ENCODE measurements at regions not wholly inside any gene's neighbourhood (a gene's known extent, or its start where the extent isn't known, plus 50 kb on each side); places are given as distances from the start of the nearest gene placed in this dataset.

DNA sequence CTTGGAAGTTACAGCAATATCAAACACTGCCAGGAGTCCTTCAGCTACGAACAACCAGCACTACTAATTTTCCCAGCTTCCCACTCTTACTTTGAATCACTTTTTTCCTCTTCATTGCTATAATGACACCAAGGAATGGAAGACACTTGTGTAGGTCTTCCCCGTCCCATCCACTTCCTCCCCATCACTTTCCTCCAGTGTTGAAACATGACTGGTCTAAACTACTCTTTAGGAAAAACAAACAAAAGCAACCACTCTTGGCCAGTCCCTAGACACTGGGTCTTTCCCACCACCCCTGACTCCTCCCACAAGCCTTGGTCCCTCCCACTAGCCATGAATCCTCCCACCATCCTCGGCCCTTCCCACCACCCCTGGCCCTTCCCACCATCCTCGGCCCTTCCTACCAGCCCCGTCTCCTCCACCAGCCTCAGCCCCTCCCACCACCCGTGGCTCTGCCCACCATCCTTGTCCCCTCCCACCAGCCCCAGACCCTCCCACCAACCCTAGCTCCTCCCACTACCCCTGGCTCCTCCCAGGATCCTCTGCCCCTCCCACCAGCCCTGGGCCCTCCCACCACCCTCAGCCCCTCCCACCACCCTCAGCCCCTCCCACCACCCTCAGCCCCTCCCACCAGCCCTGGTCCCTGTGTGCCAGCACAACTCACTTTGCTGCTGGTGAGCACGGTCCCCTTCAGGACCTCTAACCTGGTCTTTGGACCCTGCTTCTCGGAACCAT is 68.5 kb downstream of the CXCL12 start:
- WGBS: 78% methylated on average over 8 of the region's 8 CpGs
- DNase-seq (ENCODE audit: low spot score): no peak

DNA sequence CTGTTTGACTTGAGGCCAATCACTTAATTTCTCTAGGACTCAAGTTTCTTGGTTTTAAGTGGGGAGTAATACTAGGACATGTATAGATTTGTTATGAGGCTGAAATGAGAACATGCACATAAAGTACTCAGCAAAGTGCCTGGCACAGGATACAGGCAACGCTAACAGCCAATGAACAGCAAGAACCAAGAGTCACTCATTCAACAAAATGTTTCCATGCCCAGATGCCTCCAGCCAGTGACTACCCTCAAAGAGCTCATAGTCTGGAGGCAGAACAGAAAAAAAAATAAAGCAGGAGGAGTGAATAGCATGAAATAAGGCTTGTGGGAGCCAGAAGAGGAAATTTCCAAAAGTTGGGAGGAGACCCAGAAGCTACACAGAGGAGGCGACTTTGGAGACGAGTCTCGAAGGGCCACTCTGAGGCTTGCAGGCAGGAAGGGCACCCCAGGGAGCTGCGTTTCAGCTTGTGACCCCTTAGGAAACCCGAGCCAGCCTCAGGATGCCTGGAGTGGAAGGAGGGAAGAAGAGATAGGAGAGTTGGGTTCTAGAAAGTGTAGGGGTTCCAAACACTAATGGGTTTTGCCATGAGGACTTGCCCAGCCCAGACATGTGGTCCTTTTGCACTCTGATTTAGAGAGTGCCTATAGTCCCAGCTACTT is 70.0 kb downstream of the CXCL12 start:
- Histone ChIP-seq H3K9me3 (ENCODE audit: control insufficient read depth in 4 of 4, low read length in 3 of 4) (no peaks in the 10 kb centered on the region), H3K27me3 (ENCODE audit: control insufficient read depth in 4 of 4, insufficient read depth in 4 of 4, low read length in 3 of 4) (no peaks in the 10 kb centered on the region), H3K36me3 (ENCODE audit: control insufficient read depth in 4 of 4, insufficient read depth in 3 of 4, low read depth in 1 of 4, low read length in 3 of 4) (no peaks in the 10 kb centered on the region), H3K9ac (ENCODE audit: low read depth in 1 of 2, low read length in 2 of 2) (no peak overlapping the region), H3K4me1 (ENCODE audit: control insufficient read depth in 4 of 4, insufficient read depth in 4 of 4, low read length in 3 of 4) (peaks cover 0 to 9% (median 4%) of the 10 kb centered on the region in 4 donors), H3K27ac (ENCODE audit: low read depth in 1 of 2, low read length in 2 of 2) (no peak overlapping the region), H3K4me3 (ENCODE audit: low read depth in 1 of 3, low read length in 3 of 3) (no peak overlapping the region)
- whole genome bisulfite sequencing: 82% methylated on average over 6 of the region's 6 CpGs
- TF ChIP-seq, protein P1, sequence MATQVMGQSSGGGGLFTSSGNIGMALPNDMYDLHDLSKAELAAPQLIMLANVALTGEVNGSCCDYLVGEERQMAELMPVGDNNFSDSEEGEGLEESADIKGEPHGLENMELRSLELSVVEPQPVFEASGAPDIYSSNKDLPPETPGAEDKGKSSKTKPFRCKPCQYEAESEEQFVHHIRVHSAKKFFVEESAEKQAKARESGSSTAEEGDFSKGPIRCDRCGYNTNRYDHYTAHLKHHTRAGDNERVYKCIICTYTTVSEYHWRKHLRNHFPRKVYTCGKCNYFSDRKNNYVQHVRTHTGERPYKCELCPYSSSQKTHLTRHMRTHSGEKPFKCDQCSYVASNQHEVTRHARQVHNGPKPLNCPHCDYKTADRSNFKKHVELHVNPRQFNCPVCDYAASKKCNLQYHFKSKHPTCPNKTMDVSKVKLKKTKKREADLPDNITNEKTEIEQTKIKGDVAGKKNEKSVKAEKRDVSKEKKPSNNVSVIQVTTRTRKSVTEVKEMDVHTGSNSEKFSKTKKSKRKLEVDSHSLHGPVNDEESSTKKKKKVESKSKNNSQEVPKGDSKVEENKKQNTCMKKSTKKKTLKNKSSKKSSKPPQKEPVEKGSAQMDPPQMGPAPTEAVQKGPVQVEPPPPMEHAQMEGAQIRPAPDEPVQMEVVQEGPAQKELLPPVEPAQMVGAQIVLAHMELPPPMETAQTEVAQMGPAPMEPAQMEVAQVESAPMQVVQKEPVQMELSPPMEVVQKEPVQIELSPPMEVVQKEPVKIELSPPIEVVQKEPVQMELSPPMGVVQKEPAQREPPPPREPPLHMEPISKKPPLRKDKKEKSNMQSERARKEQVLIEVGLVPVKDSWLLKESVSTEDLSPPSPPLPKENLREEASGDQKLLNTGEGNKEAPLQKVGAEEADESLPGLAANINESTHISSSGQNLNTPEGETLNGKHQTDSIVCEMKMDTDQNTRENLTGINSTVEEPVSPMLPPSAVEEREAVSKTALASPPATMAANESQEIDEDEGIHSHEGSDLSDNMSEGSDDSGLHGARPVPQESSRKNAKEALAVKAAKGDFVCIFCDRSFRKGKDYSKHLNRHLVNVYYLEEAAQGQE (IDR thresholded peaks at IDR 0.05): no peak
- TF ChIP-seq, protein P2, sequence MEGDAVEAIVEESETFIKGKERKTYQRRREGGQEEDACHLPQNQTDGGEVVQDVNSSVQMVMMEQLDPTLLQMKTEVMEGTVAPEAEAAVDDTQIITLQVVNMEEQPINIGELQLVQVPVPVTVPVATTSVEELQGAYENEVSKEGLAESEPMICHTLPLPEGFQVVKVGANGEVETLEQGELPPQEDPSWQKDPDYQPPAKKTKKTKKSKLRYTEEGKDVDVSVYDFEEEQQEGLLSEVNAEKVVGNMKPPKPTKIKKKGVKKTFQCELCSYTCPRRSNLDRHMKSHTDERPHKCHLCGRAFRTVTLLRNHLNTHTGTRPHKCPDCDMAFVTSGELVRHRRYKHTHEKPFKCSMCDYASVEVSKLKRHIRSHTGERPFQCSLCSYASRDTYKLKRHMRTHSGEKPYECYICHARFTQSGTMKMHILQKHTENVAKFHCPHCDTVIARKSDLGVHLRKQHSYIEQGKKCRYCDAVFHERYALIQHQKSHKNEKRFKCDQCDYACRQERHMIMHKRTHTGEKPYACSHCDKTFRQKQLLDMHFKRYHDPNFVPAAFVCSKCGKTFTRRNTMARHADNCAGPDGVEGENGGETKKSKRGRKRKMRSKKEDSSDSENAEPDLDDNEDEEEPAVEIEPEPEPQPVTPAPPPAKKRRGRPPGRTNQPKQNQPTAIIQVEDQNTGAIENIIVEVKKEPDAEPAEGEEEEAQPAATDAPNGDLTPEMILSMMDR (IDR thresholded peaks at IDR 0.05; ENCODE audit: low read depth, low read length, missing input control): no peak
- TF ChIP-seq HNF4A (conservative IDR thresholded peaks at IDR 0.05) (no peak), TAF1 (conservative IDR thresholded peaks at IDR 0.05) (no peak), EGR1 (IDR thresholded peaks at IDR 0.05; ENCODE audit: low read depth in 2 of 2) (no peak), GABPA (IDR thresholded peaks at IDR 0.05 in 1 of 2, conservative IDR thresholded peaks at IDR 0.05 in 1 of 2) (no peak), FOXA2 (IDR thresholded peaks at IDR 0.05) (no peak), YY1 (IDR thresholded peaks at IDR 0.05) (no peak), FOXA1 (IDR thresholded peaks at IDR 0.05) (no peak), RXRA (IDR thresholded peaks at IDR 0.05) (no peak), HNF4G (IDR thresholded peaks at IDR 0.05) (no peak)
- TF ChIP-seq, protein P3, sequence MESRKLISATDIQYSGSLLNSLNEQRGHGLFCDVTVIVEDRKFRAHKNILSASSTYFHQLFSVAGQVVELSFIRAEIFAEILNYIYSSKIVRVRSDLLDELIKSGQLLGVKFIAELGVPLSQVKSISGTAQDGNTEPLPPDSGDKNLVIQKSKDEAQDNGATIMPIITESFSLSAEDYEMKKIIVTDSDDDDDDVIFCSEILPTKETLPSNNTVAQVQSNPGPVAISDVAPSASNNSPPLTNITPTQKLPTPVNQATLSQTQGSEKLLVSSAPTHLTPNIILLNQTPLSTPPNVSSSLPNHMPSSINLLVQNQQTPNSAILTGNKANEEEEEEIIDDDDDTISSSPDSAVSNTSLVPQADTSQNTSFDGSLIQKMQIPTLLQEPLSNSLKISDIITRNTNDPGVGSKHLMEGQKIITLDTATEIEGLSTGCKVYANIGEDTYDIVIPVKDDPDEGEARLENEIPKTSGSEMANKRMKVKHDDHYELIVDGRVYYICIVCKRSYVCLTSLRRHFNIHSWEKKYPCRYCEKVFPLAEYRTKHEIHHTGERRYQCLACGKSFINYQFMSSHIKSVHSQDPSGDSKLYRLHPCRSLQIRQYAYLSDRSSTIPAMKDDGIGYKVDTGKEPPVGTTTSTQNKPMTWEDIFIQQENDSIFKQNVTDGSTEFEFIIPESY (IDR thresholded peaks at IDR 0.05): no peak
- DNase-seq (ENCODE audit: low spot score): no peak

More for the DNA sequence above, 68.5 kb downstream of the CXCL12 start:
- Histone ChIP-seq H3K4me1 (ENCODE audit: control insufficient read depth in 4 of 4, insufficient read depth in 4 of 4, low read length in 3 of 4) (peaks cover 0 to 1% (median under 1%) of the 10 kb centered on the region in 4 donors), H3K4me3 (ENCODE audit: low read depth in 1 of 3, low read length in 3 of 3) (no peak overlapping the region), H3K27me3 (ENCODE audit: control insufficient read depth in 4 of 4, insufficient read depth in 4 of 4, low read length in 3 of 4) (no peaks in the 10 kb centered on the region), H3K9ac (ENCODE audit: low read depth in 1 of 2, low read length in 2 of 2) (no peak overlapping the region), H3K27ac (ENCODE audit: low read depth in 1 of 2, low read length in 2 of 2) (no peak overlapping the region), H3K9me3 (ENCODE audit: control insufficient read depth in 4 of 4, low read length in 3 of 4) (no peaks in the 10 kb centered on the region), H3K36me3 (ENCODE audit: control insufficient read depth in 4 of 4, insufficient read depth in 3 of 4, low read depth in 1 of 4, low read length in 3 of 4) (no peaks in the 10 kb centered on the region)
- TF ChIP-seq YY1 (IDR thresholded peaks at IDR 0.05): no peak
- TF ChIP-seq, protein P2 (IDR thresholded peaks at IDR 0.05; ENCODE audit: low read depth, low read length, missing input control): no peak
- no peak for TF ChIP-seq HNF4G (IDR thresholded peaks at IDR 0.05)
- no peak for TF ChIP-seq HNF4A (conservative IDR thresholded peaks at IDR 0.05)
- TF ChIP-seq, protein P3 (IDR thresholded peaks at IDR 0.05): no peak
- no peak for TF ChIP-seq TAF1 (conservative IDR thresholded peaks at IDR 0.05)
- TF ChIP-seq, protein P4, sequence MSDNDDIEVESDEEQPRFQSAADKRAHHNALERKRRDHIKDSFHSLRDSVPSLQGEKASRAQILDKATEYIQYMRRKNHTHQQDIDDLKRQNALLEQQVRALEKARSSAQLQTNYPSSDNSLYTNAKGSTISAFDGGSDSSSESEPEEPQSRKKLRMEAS (IDR thresholded peaks at IDR 0.05): no peak
- TF ChIP-seq JUND (IDR thresholded peaks at IDR 0.05): no peak
- no peak for TF ChIP-seq SP1 (IDR thresholded peaks at IDR 0.05)
- no peak for TF ChIP-seq FOXA1 (IDR thresholded peaks at IDR 0.05)
- TF ChIP-seq NR2F2 (IDR thresholded peaks at IDR 0.05): no peak

All from liver (tissue), 8 donors.